ENCODE measurements at regions not wholly inside any gene's neighbourhood (a gene's known extent, or its start where the extent isn't known, plus 50 kb on each side); places are given as distances from the start of the nearest gene placed in this dataset.

DNA sequence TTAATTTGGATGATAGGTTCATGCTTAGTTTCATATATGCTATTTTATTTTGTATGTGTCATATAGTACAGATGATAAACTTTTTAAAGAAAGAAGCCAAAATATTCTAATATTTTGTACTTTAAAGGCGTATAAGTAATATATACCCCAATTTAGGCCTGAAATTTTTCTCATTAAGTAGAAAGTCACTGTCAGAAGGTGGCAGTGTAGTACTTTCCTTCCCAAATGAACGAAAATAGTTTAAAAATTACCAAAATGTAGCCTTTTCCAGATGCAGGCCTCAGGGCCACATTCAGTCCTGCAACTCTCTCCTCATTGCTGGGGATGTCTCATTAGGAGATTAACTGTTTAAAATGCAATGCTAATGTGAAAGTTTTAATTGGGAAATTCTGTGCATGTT lies 1263.6 kb downstream of the C4orf33 start (continued):
- TF ChIP-seq RAD21 (IDR thresholded peaks at IDR 0.05; ENCODE audit: insufficient read depth, low read depth, low read length): 0 out of 2 replicates have a peak, but pooled peaks have one; percentile 35
- TF ChIP-seq WRNIP1 (IDR thresholded peaks at IDR 0.05; ENCODE audit: borderline replicate concordance, low read depth, low read length): no peak
- TF ChIP-seq CHD1 (IDR thresholded peaks at IDR 0.05; ENCODE audit: low read depth, low read length): no peak
- TF ChIP-seq, protein P1, sequence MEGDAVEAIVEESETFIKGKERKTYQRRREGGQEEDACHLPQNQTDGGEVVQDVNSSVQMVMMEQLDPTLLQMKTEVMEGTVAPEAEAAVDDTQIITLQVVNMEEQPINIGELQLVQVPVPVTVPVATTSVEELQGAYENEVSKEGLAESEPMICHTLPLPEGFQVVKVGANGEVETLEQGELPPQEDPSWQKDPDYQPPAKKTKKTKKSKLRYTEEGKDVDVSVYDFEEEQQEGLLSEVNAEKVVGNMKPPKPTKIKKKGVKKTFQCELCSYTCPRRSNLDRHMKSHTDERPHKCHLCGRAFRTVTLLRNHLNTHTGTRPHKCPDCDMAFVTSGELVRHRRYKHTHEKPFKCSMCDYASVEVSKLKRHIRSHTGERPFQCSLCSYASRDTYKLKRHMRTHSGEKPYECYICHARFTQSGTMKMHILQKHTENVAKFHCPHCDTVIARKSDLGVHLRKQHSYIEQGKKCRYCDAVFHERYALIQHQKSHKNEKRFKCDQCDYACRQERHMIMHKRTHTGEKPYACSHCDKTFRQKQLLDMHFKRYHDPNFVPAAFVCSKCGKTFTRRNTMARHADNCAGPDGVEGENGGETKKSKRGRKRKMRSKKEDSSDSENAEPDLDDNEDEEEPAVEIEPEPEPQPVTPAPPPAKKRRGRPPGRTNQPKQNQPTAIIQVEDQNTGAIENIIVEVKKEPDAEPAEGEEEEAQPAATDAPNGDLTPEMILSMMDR (IDR thresholded peaks at IDR 0.05 in 2 of 3, conservative IDR thresholded peaks at IDR 0.05 in 1 of 3; ENCODE audit: control insufficient read depth in 2 of 3, extremely low read depth in 1 of 3, insufficient read depth in 1 of 3, low read depth in 3 of 3, low read length in 3 of 3): peak in 1 of 3 experiments; percentile 26; a peak in 1 of 6 replicates

DNA sequence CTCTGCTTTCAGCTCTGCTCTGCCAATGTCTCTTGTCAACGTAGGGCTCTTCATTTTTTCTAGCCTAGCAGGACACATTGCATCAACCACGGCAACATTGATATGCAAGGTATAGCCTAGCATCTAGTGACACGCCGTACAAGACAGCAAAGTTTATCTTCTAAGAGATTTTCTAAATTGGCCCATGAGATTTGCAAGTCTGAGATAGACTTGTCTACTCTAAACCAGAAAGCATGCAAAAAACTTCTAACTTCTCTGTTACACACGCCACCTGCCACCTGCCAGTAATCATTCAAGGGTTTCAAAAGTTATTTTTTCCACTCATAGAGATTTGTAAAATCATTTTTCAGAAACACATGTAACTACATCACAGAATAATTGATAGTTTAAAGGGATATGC lies 1265.7 kb downstream of the C4orf33 start:
- POLR2A ChIA-PET: no interaction called here

More for the DNA sequence above, 1265.7 kb downstream of the C4orf33 start:
- TF ChIP-seq SPI1 (IDR thresholded peaks at IDR 0.05; ENCODE audit: borderline replicate concordance, insufficient read depth, low read depth, low read length) (no peak), BCL11A (IDR thresholded peaks at IDR 0.05; ENCODE audit: low read depth, low read length) (no peak), SMARCA5 (IDR thresholded peaks at IDR 0.05) (no peak), ZZZ3 (IDR thresholded peaks at IDR 0.05; ENCODE audit: control insufficient read depth, insufficient read length, low read depth) (no peak), SMC3 (IDR thresholded peaks at IDR 0.05; ENCODE audit: borderline replicate concordance, low read length) (no peak), CBFB (IDR thresholded peaks at IDR 0.05; ENCODE audit: low read depth) (no peak), GATAD2B (conservative IDR thresholded peaks at IDR 0.05; ENCODE audit: low read depth) (no peak), STAT1 (conservative IDR thresholded peaks at IDR 0.05) (no peak), POLR2AphosphoS2 (IDR thresholded peaks at IDR 0.05; ENCODE audit: low read depth, low read length) (no peak)
- TF ChIP-seq, protein P2, sequence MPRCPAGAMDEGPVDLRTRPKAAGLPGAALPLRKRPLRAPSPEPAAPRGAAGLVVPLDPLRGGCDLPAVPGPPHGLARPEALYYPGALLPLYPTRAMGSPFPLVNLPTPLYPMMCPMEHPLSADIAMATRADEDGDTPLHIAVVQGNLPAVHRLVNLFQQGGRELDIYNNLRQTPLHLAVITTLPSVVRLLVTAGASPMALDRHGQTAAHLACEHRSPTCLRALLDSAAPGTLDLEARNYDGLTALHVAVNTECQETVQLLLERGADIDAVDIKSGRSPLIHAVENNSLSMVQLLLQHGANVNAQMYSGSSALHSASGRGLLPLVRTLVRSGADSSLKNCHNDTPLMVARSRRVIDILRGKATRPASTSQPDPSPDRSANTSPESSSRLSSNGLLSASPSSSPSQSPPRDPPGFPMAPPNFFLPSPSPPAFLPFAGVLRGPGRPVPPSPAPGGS (IDR thresholded peaks at IDR 0.05; ENCODE audit: borderline replicate concordance, insufficient read depth, low read depth, low read length, poor library complexity, severe bottlenecking): no peak
- no peak for ATAC-seq
- no peaks in the 10 kb centered on the region for H3K9me3 ChIP-seq (replicated peaks; ENCODE audit: control insufficient read depth, insufficient read depth, low read length)
- H3K4me2 ChIP-seq (ENCODE audit: control insufficient read depth, insufficient read depth): no peak overlapping the region
- no peak overlapping the region for H2AFZ ChIP-seq (ENCODE audit: control insufficient read depth, low read depth, low read length)
- no peaks in the 10 kb centered on the region for H3K4me1 ChIP-seq (ENCODE audit: control insufficient read depth, insufficient read depth, low read length)
- intact Hi-C loops (cut with micrococcal nuclease; ENCODE audit: unreplicated experiment): no loop called here
- in situ Hi-C loops (cut with MboI): no loop called here
- CTCF ChIA-PET: no interaction called here
- no TSS peak for BruUV-seq (replicated peaks)
- SMC1A ChIA-PET (ENCODE audit: uncharacterized antibody, unreplicated experiment): no interaction called here
- no peak for DNase-seq (ENCODE audit: low read depth, low spot score)
- no peak for FAIRE-seq
- H3K4me3 ChIP-seq: no peak overlapping the region
- no peaks in the 10 kb centered on the region for H3K27me3 ChIP-seq (replicated peaks in 1 of 2; ENCODE audit: control insufficient read depth in 2 of 2, insufficient read depth in 2 of 2, low read length in 1 of 2)
- no peaks in the 10 kb centered on the region for H4K20me1 ChIP-seq (ENCODE audit: control insufficient read depth, insufficient read depth)
- H3K79me2 ChIP-seq (ENCODE audit: control insufficient read depth, insufficient read depth, low read length): no peaks in the 10 kb centered on the region
- H3K36me3 ChIP-seq (ENCODE audit: control insufficient read depth in 2 of 2, insufficient read depth in 2 of 2, low read length in 1 of 2): no peaks in the 10 kb centered on the region
- RAD21 ChIA-PET (ENCODE audit: unreplicated experiment): no interaction called here
- H3K9ac ChIP-seq (ENCODE audit: control insufficient read depth, insufficient read depth, low read length): no peak overlapping the region
- WGBS (ENCODE audit: insufficient coverage, insufficient replicate concordance, low lambda C conversion rate, missing lambda C conversion rate): 10% methylated on average over 5 of the region's 5 CpGs
- H3K27ac ChIP-seq (ENCODE audit: control insufficient read depth, insufficient read depth): no peak overlapping the region

All from GM12878 (cell line).